HG02678 (cell line): ENCODE measurements at regions not wholly inside any gene's neighbourhood (a gene's known extent, or its start where the extent isn't known, plus 50 kb on each side); places are given as distances from the start of the nearest gene placed in this dataset.

ENCODE experiments used
- ATAC-seq: cut with Tn5 transposase; IDR thresholded peaks from one replicate; pipeline ENCODE4 v1.9.1; 2021; ENCODE audit warnings: mild to moderate bottlenecking, moderate library complexity; ENCODE audit not compliant: unreplicated experiment

GRCh38 chr1:57882934-57883641 is 459.2 kb upstream of the DAB1 start:
- ATAC-seq, result no peak

- no peak for ATAC-seq
Observed at GRCh38 chr1:57882072-57882471, 458.2 kb upstream of the DAB1 start.

- no peak for ATAC-seq
Observed at GRCh38 chr1:57881639-57882038, 457.8 kb upstream of the DAB1 start.

GRCh38 chr1:57879700-57880099 is 455.8 kb upstream of the DAB1 start:
- ATAC-seq, result no peak

- no peak for ATAC-seq
Observed at GRCh38 chr1:57874418-57874877, 450.6 kb upstream of the DAB1 start.

GRCh38 chr1:57872913-57873312 is 449.1 kb upstream of the DAB1 start:
- no peak for ATAC-seq

GRCh38 chr1:57868908-57869307 is 445.0 kb upstream of the DAB1 start:
- ATAC-seq, result no peak

- ATAC-seq, result no peak
Observed at GRCh38 chr1:57868239-57868638, 444.4 kb upstream of the DAB1 start.

- ATAC-seq, result no peak
Observed at GRCh38 chr1:57866998-57867397, 443.1 kb upstream of the DAB1 start.

- no peak for ATAC-seq
Observed at GRCh38 chr1:57860931-57861565, 437.2 kb upstream of the DAB1 start.

- ATAC-seq, result no peak
Observed at GRCh38 chr1:57860325-57860724, 436.5 kb upstream of the DAB1 start.

GRCh38 chr1:57858740-57859139 is 434.9 kb upstream of the DAB1 start:
- ATAC-seq, result no peak

- no peak for ATAC-seq
Observed at GRCh38 chr1:57857809-57858208, 433.9 kb upstream of the DAB1 start.

GRCh38 chr1:57854436-57854835 is 430.6 kb upstream of the DAB1 start:
- ATAC-seq, result no peak

GRCh38 chr1:57850176-57850940 is 426.5 kb upstream of the DAB1 start:
- no peak for ATAC-seq

GRCh38 chr1:57848406-57848805 is 424.5 kb upstream of the DAB1 start:
- ATAC-seq, result no peak

- no peak for ATAC-seq
Observed at GRCh38 chr1:57845041-57845440, 421.2 kb upstream of the DAB1 start.

- ATAC-seq, result no peak
Observed at GRCh38 chr1:57844382-57844980, 420.6 kb upstream of the DAB1 start.

- no peak for ATAC-seq
Observed at GRCh38 chr1:57843760-57844159, 419.9 kb upstream of the DAB1 start.

- no peak for ATAC-seq
Observed at GRCh38 chr1:57839526-57839925, 415.7 kb upstream of the DAB1 start.

- ATAC-seq, result no peak
Observed at GRCh38 chr1:57839067-57839466, 415.2 kb upstream of the DAB1 start.
